GM19372 (cell line): ENCODE measurements at regions not wholly inside any gene's neighbourhood (a gene's known extent, or its start where the extent isn't known, plus 50 kb on each side); places are given as distances from the start of the nearest gene placed in this dataset.
"Not testable (repeated sequence)": the region's sequence is repeated elsewhere in the genome, so short reads cannot be mapped to it uniquely, and the experiment has no call there.

Experiments
- ATAC-seq: cut with Tn5 transposase; IDR thresholded peaks from one replicate; pipeline ENCODE4 v1.9.1; 2021; ENCODE audit warnings: mild to moderate bottlenecking, low read depth, moderate library complexity; ENCODE audit not compliant: unreplicated experiment

GRCh38 chrX:42290608-42291007 lies 367.3 kb upstream of the CASK start:
- ATAC-seq = no peak

- no peak for ATAC-seq
These were observed 366.4 kb upstream of the CASK start for GRCh38 chrX:42289492-42290385.

DNA sequence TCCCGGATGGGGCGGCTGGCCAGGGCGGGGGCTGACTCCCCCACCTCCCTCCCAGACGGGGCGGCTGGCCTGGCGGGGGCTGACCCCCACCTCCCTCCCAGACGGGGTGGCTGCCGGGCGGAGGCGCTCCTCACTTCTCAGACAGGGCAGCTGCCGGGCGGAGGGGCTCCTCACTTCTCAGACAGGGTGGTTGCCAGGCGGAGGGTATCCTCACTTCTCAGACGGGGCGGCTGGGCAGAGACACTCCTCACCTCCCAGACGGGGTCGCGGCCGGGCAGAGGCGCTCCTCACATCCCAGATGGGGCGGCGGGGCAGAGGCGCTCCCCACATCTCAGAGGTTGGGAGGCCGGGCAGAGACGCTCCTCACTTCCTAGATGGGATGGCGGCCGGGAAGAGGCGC lies 362.3 kb upstream of the CASK start:
- not testable (repeated sequence) for ATAC-seq

- no peak for ATAC-seq
These were observed 353.8 kb upstream of the CASK start for GRCh38 chrX:42276982-42277690.

GRCh38 chrX:42274151-42274550 lies 350.8 kb upstream of the CASK start:
- ATAC-seq = no peak

DNA sequence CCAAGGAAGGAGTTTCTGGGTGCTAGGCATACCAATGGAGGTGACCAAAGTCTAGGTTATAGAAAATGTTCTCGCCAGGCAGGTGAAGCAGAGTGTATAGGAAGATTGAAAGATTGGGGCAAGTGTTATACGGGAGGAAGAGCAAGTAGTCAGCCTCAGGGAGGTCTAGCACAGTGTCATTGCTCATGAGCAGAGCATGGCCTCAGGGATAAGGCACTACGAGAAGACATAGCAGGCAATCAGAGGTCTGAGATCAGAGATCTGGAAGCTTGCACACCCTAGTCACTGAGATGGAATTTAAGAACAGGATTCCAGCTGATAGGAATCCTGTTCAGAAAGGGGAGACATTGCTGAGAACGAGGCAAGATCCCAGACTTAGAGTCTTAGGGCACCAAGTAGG lies 350.0 kb upstream of the CASK start:
- no peak for ATAC-seq

DNA sequence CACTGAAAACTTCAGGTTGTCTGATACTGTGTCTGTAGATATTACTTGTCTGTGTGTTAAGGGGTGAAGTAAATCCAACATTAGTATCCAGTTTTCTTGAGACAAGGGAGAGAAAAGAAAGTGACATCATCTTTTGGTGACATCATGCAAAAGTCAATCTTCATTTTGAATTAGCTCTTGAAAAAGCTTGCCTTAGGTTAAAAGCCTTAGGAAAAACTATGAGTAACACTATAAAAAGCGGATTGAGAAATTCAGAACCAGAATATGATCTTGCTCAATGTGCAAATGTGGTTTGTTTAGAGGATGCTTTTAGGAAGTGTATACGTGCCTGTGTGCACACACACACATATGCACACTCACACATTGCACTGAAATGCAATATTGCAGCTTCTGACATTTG lies 345.8 kb upstream of the CASK start:
- no peak for ATAC-seq

GRCh38 chrX:42260854-42261253 lies 337.5 kb upstream of the CASK start:
- ATAC-seq = no peak

GRCh38 chrX:42248226-42248625 lies 324.9 kb upstream of the CASK start:
- no peak for ATAC-seq

DNA sequence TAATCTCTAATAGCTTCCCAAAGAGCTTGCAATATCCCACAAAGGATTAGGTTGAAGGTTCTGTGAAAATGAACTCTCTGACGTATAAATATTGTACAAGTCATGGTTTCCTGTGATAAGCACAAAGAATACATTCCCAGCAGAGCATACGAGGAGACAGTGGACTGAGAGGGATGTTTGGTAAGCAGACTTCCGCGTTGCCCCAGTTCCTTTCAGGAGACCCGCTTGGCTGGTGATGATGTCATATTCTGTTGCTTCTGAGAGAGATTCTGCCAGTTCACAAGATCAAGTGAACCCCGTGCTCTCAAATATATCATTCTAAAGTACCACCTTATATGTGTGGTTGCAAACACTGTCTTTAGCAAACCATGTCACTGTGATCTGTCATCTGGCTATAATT lies 323.9 kb upstream of the CASK start:
- no peak for ATAC-seq

DNA sequence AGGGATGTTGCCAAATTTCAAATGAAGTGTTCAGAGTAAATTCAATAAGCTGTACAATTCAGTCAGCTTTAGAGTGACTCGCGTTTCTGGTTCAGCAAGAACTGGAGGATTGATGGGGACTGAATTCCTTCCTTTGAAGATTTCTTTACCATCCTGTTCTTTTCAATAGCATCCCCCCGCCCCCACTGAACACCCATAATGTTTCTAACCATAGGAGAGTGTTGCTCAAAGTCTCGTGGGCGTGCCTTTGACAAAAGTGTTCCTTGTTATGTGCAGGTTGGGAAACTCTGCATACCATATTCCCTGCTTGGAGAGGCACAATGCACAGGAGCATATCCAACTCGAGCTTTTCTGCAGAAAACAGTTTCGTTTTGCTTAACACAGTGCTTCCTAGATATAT lies 323.5 kb upstream of the CASK start:
- no peak for ATAC-seq

- ATAC-seq = no peak
These were observed 318.6 kb upstream of the CASK start for GRCh38 chrX:42242004-42242403.

GRCh38 chrX:42241421-42241820 lies 318.1 kb upstream of the CASK start:
- no peak for ATAC-seq

DNA sequence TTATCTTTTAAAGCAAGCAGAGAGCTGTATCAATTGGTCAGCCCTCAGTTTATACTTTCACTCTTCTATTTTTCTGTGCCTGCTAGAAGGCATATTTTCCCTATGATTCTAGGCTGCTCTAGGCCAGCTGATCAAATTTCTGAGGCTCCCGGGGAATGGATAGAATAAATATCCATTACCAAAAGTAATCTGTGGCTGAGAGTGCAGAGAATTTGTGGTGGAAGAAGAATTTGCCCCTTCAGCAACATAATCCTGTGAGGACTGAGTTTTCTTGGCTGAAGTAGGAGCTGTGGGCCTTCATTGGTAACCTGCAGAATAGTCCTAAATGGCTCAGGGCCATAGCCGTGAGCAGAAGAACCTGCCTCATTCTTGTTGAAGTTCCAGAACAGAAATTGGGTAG lies 314.6 kb upstream of the CASK start:
- ATAC-seq = no peak

GRCh38 chrX:42229533-42229932 lies 306.2 kb upstream of the CASK start:
- ATAC-seq = no peak

- ATAC-seq = no peak
These were observed 297.3 kb upstream of the CASK start for GRCh38 chrX:42220666-42221065.

GRCh38 chrX:42220083-42220482 lies 296.7 kb upstream of the CASK start:
- no peak for ATAC-seq

- ATAC-seq = no peak
These were observed 295.9 kb upstream of the CASK start for GRCh38 chrX:42219231-42219630.

DNA sequence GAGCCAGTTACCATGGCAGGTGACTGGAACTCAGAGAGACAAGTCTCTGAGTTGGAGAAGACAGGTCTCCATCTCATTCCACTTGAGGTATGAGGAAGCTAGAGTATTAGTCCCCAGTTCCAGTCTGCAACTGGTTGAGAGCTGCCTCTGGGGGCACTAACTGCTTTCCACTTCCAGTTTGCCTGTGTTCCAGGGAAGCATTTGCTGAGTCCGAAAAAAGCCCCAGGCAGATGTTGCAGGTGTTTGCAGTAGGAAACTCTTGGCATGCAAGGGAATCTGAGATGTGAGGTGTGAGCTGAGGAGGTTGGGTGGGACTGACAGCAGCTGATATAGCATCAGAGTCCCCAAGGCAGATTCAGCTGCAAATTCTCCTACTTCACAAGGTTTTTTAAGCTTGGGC lies 272.2 kb upstream of the CASK start:
- no peak for ATAC-seq

DNA sequence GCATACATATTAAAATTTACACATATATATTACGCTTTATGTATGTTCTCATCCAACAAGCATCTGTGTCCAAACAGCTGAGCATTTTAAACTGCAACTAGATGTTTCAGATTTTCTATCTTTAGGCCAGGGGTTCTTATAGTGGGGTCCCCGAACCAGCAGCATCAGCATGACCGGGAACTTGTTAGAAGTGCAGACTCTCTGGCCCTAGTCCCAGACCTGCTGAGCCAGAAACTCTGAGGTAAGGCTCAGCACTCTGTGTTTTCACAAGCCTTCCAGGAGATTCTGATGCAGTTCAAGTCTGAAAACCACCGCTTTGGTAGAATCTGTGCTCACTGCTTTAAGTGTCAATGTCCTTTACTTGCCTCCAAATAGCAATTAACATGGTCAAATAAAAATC lies 266.2 kb upstream of the CASK start:
- ATAC-seq = no peak

GRCh38 chrX:42188730-42189129 lies 265.4 kb upstream of the CASK start:
- no peak for ATAC-seq

- ATAC-seq = no peak
These were observed 253.4 kb upstream of the CASK start for GRCh38 chrX:42176789-42177188.
